ENCODE measurements at regions not wholly inside any gene's neighbourhood (a gene's known extent, or its start where the extent isn't known, plus 50 kb on each side); places are given as distances from the start of the nearest gene placed in this dataset.

DNA sequence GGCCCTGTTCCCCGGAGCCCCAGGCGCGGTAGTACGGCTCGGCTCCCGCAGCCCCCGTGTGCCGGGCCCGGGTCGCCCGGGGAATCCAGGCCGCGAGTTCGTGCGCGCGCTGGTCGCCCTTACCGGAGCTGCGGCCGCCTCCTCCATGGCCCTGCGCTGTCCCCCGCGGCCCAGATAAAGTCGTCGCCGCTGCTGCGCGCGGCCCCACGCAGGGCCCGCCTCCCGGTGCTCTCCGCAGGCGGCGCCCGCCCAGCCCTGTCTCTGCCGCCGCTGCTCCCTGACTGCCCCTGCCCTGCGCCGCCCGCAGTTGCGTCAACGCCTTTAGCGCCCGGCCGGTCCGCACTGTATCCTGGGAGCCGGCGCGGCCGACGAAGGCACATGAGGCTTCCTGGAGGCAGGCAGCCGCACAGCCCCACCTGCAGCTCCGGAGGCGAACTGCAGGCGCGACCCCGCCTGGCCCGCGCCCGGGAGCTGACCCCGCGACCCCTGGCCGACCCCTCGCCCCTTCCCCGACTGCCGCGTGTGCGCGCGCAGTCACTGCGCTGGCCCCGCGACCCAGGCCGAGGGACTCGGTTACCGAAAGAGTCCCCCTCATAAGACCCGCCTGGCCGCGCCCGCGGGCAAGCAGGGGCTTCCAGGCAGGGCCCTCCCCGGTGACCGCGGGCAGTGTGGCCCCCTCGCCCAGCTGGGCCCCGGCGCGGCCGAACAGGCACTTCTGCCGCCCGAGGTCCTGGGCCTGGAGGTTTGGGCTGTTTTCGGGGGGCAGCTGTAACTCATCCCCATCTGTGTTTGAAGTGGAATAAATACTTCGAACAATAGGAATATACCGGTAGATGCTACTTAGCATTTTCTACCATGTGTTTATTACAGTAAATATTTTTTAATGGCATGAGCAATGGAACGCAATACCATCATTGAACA lies 127.1 kb upstream of the ZNF746 start (continued):
- TF ChIP-seq, protein P1, sequence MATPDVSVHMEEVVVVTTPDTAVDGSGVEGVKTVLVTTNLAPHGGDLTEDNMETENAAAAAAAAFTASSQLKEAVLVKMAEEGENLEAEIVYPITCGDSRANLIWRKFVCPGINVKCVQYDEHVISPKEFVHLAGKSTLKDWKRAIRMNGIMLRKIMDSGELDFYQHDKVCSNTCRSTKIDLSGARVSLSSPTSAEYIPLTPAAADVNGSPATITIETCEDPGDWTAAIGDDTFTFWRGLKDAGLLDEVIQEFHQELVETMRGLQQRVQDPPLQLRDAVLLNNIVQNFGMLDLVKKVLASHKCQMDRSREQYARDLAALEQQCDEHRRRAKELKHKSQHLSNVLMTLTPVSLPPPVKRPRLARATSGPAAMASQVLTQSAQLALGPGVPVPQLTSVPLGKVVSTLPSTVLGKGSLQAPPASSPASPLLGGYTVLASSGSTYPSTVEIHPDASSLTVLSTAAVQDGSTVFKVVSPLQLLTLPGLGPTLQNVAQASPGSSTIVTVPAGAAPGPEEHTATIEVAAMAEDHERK (CRISPR knock-in tag; IDR thresholded peaks at IDR 0.05; ENCODE audit: low read depth) = peak; percentile 73
- 0 out of 2 replicates have a peak, but pooled peaks have one; percentile 71 for TF ChIP-seq ZNF879 (CRISPR knock-in tag; IDR thresholded peaks at IDR 0.05)
- TF ChIP-seq TMF1 (CRISPR knock-in tag; IDR thresholded peaks at IDR 0.05; ENCODE audit: low read depth) = peak; percentile 93; the same call in 1 of the 2 replicates
- 0 out of 2 replicates have a peak, but pooled peaks have one; percentile 20 for TF ChIP-seq MIER2 (CRISPR knock-in tag; IDR thresholded peaks at IDR 0.05)
- TF ChIP-seq HIVEP1 (CRISPR knock-in tag; IDR thresholded peaks at IDR 0.05) = no peak

DNA sequence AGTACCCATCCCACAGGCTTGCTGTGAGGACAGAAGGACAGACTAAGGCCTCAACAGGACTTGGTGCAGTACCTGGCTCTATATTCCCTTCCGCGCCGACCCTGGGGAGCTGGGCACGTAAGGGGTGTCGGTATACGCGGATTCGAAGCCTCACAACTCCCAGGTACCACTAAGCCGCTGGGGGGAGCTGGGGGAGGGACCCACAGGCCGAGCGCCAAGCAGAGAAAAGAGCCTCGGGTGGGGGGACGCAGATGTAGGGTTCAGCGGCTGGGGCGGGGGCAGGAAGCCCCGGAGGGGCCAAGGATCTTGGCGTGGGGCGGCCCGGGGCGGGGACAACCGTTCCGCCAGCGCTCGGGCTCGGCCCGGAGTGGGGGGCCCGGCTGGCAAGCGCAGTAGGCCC lies 126.4 kb upstream of the ZNF746 start:
- FAIRE-seq = no peak
- BruUV-seq (replicated peaks) = no TSS peak
- Histone ChIP-seq H3K4me1 (ENCODE audit: insufficient read depth, low read length) (peaks cover 14% of the 10 kb centered on the region), H3K36me3 (replicated peaks in 1 of 2; ENCODE audit: control insufficient read depth in 1 of 2, insufficient read depth in 2 of 2, low read length in 2 of 2) (peaks cover 13 to 25% of the 10 kb centered on the region in 2 experiments), H3K27ac (ENCODE audit: extremely low read length, insufficient read depth, low read length) (peak overlapping the region; percentile 71), H2AFZ (ENCODE audit: low read length) (no peak overlapping the region), H3K79me2 (ENCODE audit: insufficient read depth, low read length) (peaks cover 23% of the 10 kb centered on the region), H4K20me1 (ENCODE audit: insufficient read depth, low read length) (peaks cover 16% of the 10 kb centered on the region), H3K4me2 (ENCODE audit: low read depth, low read length) (peak overlapping the region; percentile 77), H3K9me3 (ENCODE audit: low read length) (no peaks in the 10 kb centered on the region), H3K4me3 (replicated peaks in 1 of 3; ENCODE audit: insufficient read depth in 1 of 3, low read depth in 2 of 3, low read length in 3 of 3) (peak overlapping the region; percentile 81 to 90 (median 86)), H3K27me3 (ENCODE audit: control insufficient read depth in 1 of 2, insufficient read depth in 2 of 2, low read length in 2 of 2) (no peaks in the 10 kb centered on the region), H3K9ac (ENCODE audit: insufficient read depth, low read depth, low read length) (peak overlapping the region; percentile 93)
- intact Hi-C loops (cut with micrococcal nuclease; ENCODE audit: unreplicated experiment) = loop anchor here (5.0 to 10.0 kb wide), 2 partner anchors 71 to 202 kb away; no protein-coding TSS in a partner anchor
- in situ Hi-C loops (cut with HindIII; ENCODE audit: extremely low pct_ligation_motif_present, low pct_unique_long_range_greater_than_20kb) = no loop called here
- ChIA-PET POLR2A (interaction anchor here (0.7 to 3.2 kb wide), 6 partner anchors 12 to 362 kb away, joined by 4 to 24 read pairs (median 5); partner anchors contain the start of gene ZNF783), CTCF (ENCODE audit: low intra/inter-chr PET ratio, low total read pairs) (no interaction called here)
- WGBS (ENCODE audit: low lambda C conversion rate) = 7% methylated on average over 17 of the region's 28 CpGs
- ATAC-seq = peak; percentile 51
- peak; percentile 26 for DNase-seq (ENCODE audit: low spot score)
- TF ChIP-seq REL (CRISPR knock-in tag; conservative IDR thresholded peaks at IDR 0.05) (0 out of 2 replicates have a peak, but pooled peaks have one; percentile 14), ASH2L (IDR thresholded peaks at IDR 0.05; ENCODE audit: insufficient read length, low read depth, low read length) (peak; percentile 6), ZNF33B (CRISPR knock-in tag; IDR thresholded peaks at IDR 0.05) (no peak), KDM5A (IDR thresholded peaks at IDR 0.05; ENCODE audit: borderline replicate concordance, low read length) (peak; percentile 40; the same call in 1 of the 2 replicates)
- TF ChIP-seq, protein P2, sequence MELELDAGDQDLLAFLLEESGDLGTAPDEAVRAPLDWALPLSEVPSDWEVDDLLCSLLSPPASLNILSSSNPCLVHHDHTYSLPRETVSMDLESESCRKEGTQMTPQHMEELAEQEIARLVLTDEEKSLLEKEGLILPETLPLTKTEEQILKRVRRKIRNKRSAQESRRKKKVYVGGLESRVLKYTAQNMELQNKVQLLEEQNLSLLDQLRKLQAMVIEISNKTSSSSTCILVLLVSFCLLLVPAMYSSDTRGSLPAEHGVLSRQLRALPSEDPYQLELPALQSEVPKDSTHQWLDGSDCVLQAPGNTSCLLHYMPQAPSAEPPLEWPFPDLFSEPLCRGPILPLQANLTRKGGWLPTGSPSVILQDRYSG (CRISPR knock-in tag; IDR thresholded peaks at IDR 0.05) = 0 out of 2 replicates have a peak, but pooled peaks have one; percentile 1
- TF ChIP-seq, protein P3, sequence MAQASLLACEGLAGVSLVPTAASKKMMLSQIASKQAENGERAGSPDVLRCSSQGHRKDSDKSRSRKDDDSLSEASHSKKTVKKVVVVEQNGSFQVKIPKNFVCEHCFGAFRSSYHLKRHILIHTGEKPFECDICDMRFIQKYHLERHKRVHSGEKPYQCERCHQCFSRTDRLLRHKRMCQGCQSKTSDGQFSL (CRISPR knock-in tag; IDR thresholded peaks at IDR 0.05) = 0 out of 2 replicates have a peak, but pooled peaks have one; percentile 10
- TF ChIP-seq, protein P4, sequence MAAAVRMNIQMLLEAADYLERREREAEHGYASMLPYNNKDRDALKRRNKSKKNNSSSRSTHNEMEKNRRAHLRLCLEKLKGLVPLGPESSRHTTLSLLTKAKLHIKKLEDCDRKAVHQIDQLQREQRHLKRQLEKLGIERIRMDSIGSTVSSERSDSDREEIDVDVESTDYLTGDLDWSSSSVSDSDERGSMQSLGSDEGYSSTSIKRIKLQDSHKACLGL (CRISPR knock-in tag; IDR thresholded peaks at IDR 0.05) = peak; percentile 6; the same call in 1 of the 2 replicates
- TF ChIP-seq, protein P5, sequence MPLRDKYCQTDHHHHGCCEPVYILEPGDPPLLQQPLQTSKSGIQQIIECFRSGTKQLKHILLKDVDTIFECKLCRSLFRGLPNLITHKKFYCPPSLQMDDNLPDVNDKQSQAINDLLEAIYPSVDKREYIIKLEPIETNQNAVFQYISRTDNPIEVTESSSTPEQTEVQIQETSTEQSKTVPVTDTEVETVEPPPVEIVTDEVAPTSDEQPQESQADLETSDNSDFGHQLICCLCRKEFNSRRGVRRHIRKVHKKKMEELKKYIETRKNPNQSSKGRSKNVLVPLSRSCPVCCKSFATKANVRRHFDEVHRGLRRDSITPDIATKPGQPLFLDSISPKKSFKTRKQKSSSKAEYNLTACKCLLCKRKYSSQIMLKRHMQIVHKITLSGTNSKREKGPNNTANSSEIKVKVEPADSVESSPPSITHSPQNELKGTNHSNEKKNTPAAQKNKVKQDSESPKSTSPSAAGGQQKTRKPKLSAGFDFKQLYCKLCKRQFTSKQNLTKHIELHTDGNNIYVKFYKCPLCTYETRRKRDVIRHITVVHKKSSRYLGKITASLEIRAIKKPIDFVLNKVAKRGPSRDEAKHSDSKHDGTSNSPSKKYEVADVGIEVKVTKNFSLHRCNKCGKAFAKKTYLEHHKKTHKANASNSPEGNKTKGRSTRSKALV (CRISPR knock-in tag; IDR thresholded peaks at IDR 0.05) = 0 out of 2 replicates have a peak, but pooled peaks have one; percentile 20
- TF ChIP-seq, protein P6, sequence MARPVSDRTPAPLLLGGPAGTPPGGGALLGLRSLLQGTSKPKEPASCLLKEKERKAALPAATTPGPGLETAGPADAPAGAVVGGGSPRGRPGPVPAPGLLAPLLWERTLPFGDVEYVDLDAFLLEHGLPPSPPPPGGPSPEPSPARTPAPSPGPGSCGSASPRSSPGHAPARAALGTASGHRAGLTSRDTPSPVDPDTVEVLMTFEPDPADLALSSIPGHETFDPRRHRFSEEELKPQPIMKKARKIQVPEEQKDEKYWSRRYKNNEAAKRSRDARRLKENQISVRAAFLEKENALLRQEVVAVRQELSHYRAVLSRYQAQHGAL (CRISPR knock-in tag; IDR thresholded peaks at IDR 0.05; ENCODE audit: not compliant biosample characterization) = no peak

Measured in HepG2 (cell line).